Neural cell (in vitro differentiated cells): ENCODE measurements at regions not wholly inside any gene's neighbourhood (a gene's known extent, or its start where the extent isn't known, plus 50 kb on each side); places are given as distances from the start of the nearest gene placed in this dataset.

Source experiments
- H2AFZ ChIP-seq: fragments of 200-600, 300-800 bp; sonication (generic), shearing (Covaris generic); 2 replicates; pipeline ENCODE4 v1.6.0; 2014; ENCODE audit warnings: low read depth, mild to moderate bottlenecking, antibody characterized with exemption, low read length, moderate library complexity
- H3F3A ChIP-seq: fragments of 200-600 bp; shearing (Covaris generic); 2 replicates; pipeline ENCODE4 v1.6.1; 2016; ENCODE audit warnings: mild to moderate bottlenecking, moderate library complexity, mixed read lengths, antibody characterized with exemption, low read length; ENCODE audit not compliant: insufficient read depth, poor library complexity, severe bottlenecking
- H3K27ac ChIP-seq: fragments of 200-600, 300-800 bp; sonication (generic), shearing (Covaris generic); 2 replicates; pipeline ENCODE4 v1.5.1; 2014; ENCODE audit warnings: mild to moderate bottlenecking, low read length, moderate library complexity
- H3K27me3 ChIP-seq: fragments of 300-800, 200-600 bp; sonication (generic), shearing (Covaris generic); 2 replicates; pipeline ENCODE4 v1.6.0; 2014; ENCODE audit warnings: mild to moderate bottlenecking, low read depth, low read length, moderate library complexity; ENCODE audit not compliant: insufficient read depth
- H3K36me3 ChIP-seq: fragments of 300-800, 200-600 bp; sonication (generic), shearing (Covaris generic); 2 replicates; pipeline ENCODE4 v1.5.1; 2014; ENCODE audit warnings: mild to moderate bottlenecking, antibody characterized with exemption, low read length, moderate library complexity; ENCODE audit not compliant: insufficient read depth
- H3K4me2 ChIP-seq: fragments of 300-800, 200-600 bp; sonication (generic), shearing (Covaris generic); 2 replicates; pipeline ENCODE4 v1.6.0; 2014; ENCODE audit warnings: mild to moderate bottlenecking, low read length
- H3K4me3 ChIP-seq: fragments of 300-800, 200-600 bp; sonication (generic), shearing (Covaris generic); 2 replicates; pipeline ENCODE4 v1.5.1; 2014; ENCODE audit warnings: mild to moderate bottlenecking, low read length, moderate library complexity
- H3K79me2 ChIP-seq: fragments of 200-600 bp; shearing (Covaris generic); replicated peaks from 2 replicates; pipeline ENCODE4 v1.6.0; 2014; ENCODE audit warnings: mild to moderate bottlenecking, low read length, moderate library complexity; ENCODE audit not compliant: insufficient read depth
- H3K9ac ChIP-seq: fragments of 300-800, 200-600 bp; sonication (generic), shearing (Covaris generic); 2 replicates; pipeline ENCODE4 v1.6.1; 2016; ENCODE audit warnings: mild to moderate bottlenecking, low read length, mixed read lengths
- H3K9me2 ChIP-seq: fragments of 200-600 bp; shearing (Covaris generic); 2 replicates; pipeline ENCODE4 v1.6.1; 2016; ENCODE audit warnings: mild to moderate bottlenecking, low read length, mixed read lengths; ENCODE audit not compliant: insufficient read depth
- H3K9me3 ChIP-seq: fragments of 200-600, 300-800 bp; sonication (generic), shearing (Covaris generic); 2 replicates; pipeline ENCODE4 v1.6.1; 2016; ENCODE audit warnings: mild to moderate bottlenecking, mixed run types, low read length, moderate library complexity, mixed read lengths
- H4K20me1 ChIP-seq: fragments of 200-600 bp; shearing (Covaris generic); 2 replicates; pipeline ENCODE4 v1.6.1; 2016; ENCODE audit warnings: mild to moderate bottlenecking, mixed run types; ENCODE audit not compliant: insufficient read depth
- CTCF ChIP-seq: fragments of 450-650 bp; IDR thresholded peaks from 2 replicates; pipeline ENCODE4 v1.5.1; 2014; ENCODE audit warnings: antibody characterized with exemption, mild to moderate bottlenecking, moderate library complexity; ENCODE audit not compliant: poor library complexity, severe bottlenecking
- EP300 ChIP-seq: fragments of 450-650 bp; conservative IDR thresholded peaks from 2 replicates; pipeline ENCODE4 v1.6.1; 2014; ENCODE audit warnings: antibody characterized with exemption, mild to moderate bottlenecking, moderate library complexity; ENCODE audit not compliant: poor library complexity, severe bottlenecking
- EZH2 ChIP-seq: fragments of 200-600, 300-800 bp; shearing (Covaris generic), sonication (generic); IDR thresholded peaks from 2 replicates; pipeline ENCODE4 v1.6.1; 2014; ENCODE audit warnings: antibody characterized with exemption, low read length, borderline replicate concordance, mild to moderate bottlenecking; ENCODE audit not compliant: insufficient read depth, poor library complexity, severe bottlenecking
- MXI1 ChIP-seq: fragments of 450-650 bp; conservative IDR thresholded peaks from 2 replicates; pipeline ENCODE4 v1.6.1; 2014; ENCODE audit warnings: antibody characterized with exemption, mild to moderate bottlenecking; ENCODE audit not compliant: poor library complexity, severe bottlenecking
- POLR2AphosphoS5 ChIP-seq: IDR thresholded peaks from 2 replicates; pipeline ENCODE4 v1.6.1; 2012
- RAD21 ChIP-seq: fragments of 450-650 bp; conservative IDR thresholded peaks from 2 replicates; pipeline ENCODE4 v1.6.1; 2014; ENCODE audit warnings: antibody characterized with exemption, mild to moderate bottlenecking, moderate library complexity
- REST ChIP-seq: IDR thresholded peaks from 2 replicates; pipeline ENCODE4 v1.6.1; 2012; ENCODE audit warnings: borderline replicate concordance
- SMC3 ChIP-seq: fragments of 450-650 bp; conservative IDR thresholded peaks from 2 replicates; pipeline ENCODE4 v1.6.1; 2014; ENCODE audit warnings: antibody characterized with exemption, mild to moderate bottlenecking, moderate library complexity; ENCODE audit not compliant: poor library complexity
- TAF1 ChIP-seq: IDR thresholded peaks from 2 replicates; pipeline ENCODE4 v1.6.1; 2012; ENCODE audit warnings: low read depth

DNA sequence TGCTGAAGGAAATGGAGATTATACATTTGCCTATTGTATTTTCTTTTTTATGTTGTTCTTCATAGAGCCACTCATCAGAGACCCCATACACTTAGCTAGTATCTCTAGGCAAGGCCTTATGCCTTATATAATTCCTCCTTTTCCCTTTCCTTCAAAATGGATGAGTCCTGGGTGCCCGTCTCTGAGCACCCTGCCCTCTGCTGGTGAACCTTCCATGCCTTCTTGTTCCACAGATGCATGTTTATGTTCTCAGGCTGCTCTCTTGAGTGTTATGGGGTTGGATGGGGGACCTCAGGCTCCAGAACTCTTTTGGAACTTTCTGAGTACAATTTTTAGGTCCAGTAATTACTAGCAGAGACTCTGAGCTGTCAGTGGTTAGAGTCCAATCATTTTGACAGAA lies 368.6 kb upstream of the SPRED2 start:
- Histone ChIP-seq H3K36me3 (no peaks in the 10 kb centered on the region), H3K9me3 (no peaks in the 10 kb centered on the region), H3K9me2 (no peaks in the 10 kb centered on the region), H4K20me1 (no peaks in the 10 kb centered on the region), H3K27ac (no peak overlapping the region), H2AFZ (no peak overlapping the region), H3K79me2 (no peaks in the 10 kb centered on the region), H3K4me2 (no peak overlapping the region), H3K27me3 (no peaks in the 10 kb centered on the region), H3F3A (no peaks in the 10 kb centered on the region), H3K9ac (no peak overlapping the region), H3K4me3 (no peak overlapping the region)
- TF ChIP-seq MXI1 (no peak), EZH2 (no peak), POLR2AphosphoS5 (no peak)

- no peak overlapping the region for H3K9ac ChIP-seq
- no peak overlapping the region for H3K27ac ChIP-seq
- no peak overlapping the region for H3K4me2 ChIP-seq
- no peak for TF ChIP-seq CTCF
- H3K9me2 ChIP-seq = no peaks in the 10 kb centered on the region
- no peaks in the 10 kb centered on the region for H3K9me3 ChIP-seq
- H3K27me3 ChIP-seq = no peaks in the 10 kb centered on the region
- no peak overlapping the region for H2AFZ ChIP-seq
- H3K79me2 ChIP-seq = no peaks in the 10 kb centered on the region
- no peak overlapping the region for H3K4me3 ChIP-seq
- no peaks in the 10 kb centered on the region for H3K36me3 ChIP-seq
- H4K20me1 ChIP-seq = no peaks in the 10 kb centered on the region
- no peaks in the 10 kb centered on the region for H3F3A ChIP-seq
Measured at GRCh38 chr2:65799141-65799854, 366.9 kb upstream of the SPRED2 start.

- H3K9me3 ChIP-seq = no peaks in the 10 kb centered on the region
- H3K4me3 ChIP-seq = no peak overlapping the region
- no peaks in the 10 kb centered on the region for H3K36me3 ChIP-seq
- no peak overlapping the region for H2AFZ ChIP-seq
- H3K9me2 ChIP-seq = no peaks in the 10 kb centered on the region
- TF ChIP-seq TAF1 (no peak), RAD21 (no peak), MXI1 (no peak), EP300 (no peak), EZH2 (no peak), POLR2AphosphoS5 (no peak), REST (no peak), CTCF (no peak), SMC3 (no peak)
- no peaks in the 10 kb centered on the region for H4K20me1 ChIP-seq
- no peaks in the 10 kb centered on the region for H3K27me3 ChIP-seq
- H3K27ac ChIP-seq = no peak overlapping the region
- H3K4me2 ChIP-seq = no peak overlapping the region
- H3K9ac ChIP-seq = no peak overlapping the region
- H3K79me2 ChIP-seq = no peaks in the 10 kb centered on the region
- no peaks in the 10 kb centered on the region for H3F3A ChIP-seq
Measured at GRCh38 chr2:65798641-65799040, 366.2 kb upstream of the SPRED2 start.
